K562 (cell line): ENCODE measurements at regions not wholly inside any gene's neighbourhood (a gene's known extent, or its start where the extent isn't known, plus 50 kb on each side); places are given as distances from the start of the nearest gene placed in this dataset.
A peak's percentile ranks its signal among the peaks of the same experiment; 100 is the strongest.

ENCODE experiments used
- ATAC-seq: fragments of 200-7000 bp; cut with Tn5 transposase; 3 replicates; pipeline ENCODE4 v1.9.1; 2020; ENCODE audit warnings: moderate library complexity
- BruUV-seq: library from RNA; stranded (reverse); fragments of 400-500 nt; replicated peaks from 2 replicates; lab custom pipeline; 2021; lab: Mats Ljungman, UMichigan
- CTCF ChIA-PET: fragments of 300-600 bp; formaldehyde crosslinking; extraction: SDS; loops from one replicate; lab custom pipeline; 2021; ENCODE audit warnings: low intra/inter-chr PET ratio; lab: Yijun Ruan, JAX
- POLR2A ChIA-PET: fragments of 300-600, 350-650 bp; sonication (Branson Sonifier 250); formaldehyde crosslinking; extraction: SDS; loops from one replicate; lab custom pipeline; 2021; ENCODE audit warnings: antibody characterized with exemption, inconsistent platforms; lab: Yijun Ruan, JAX
- DNase-seq, 4 experiments: peaks; one replicate each; pipeline versions ENCODE4 v3.0.0 to v3.0.0-alpha.2; 2011 to 2018; ENCODE audit warnings: low spot score in 3 of 4, mixed read lengths in 3 of 4; ENCODE audit errors: extremely low read depth in 1 of 4
- FAIRE-seq: peaks from 2 replicates; lab custom pipeline; 2011; peaks lifted over from hg19 to GRCh38; lab: Jason Lieb, UNC
- H2AFZ ChIP-seq: 2 replicates; pipeline ENCODE4 v1.6.0; 2011; ENCODE audit warnings: low read depth, low read length, control low read depth, inconsistent platforms
- H3K27ac ChIP-seq: fragments of 200-600 bp; 3 replicates; pipeline ENCODE4 v1.8.0; 2011; ENCODE audit warnings: low read depth, mild to moderate bottlenecking, control low read depth, inconsistent platforms, low read length, moderate library complexity, mixed read lengths; ENCODE audit errors: extremely low read depth
- H3K27me3 ChIP-seq, 2 experiments: fragments of 300-600 bp in 1 of 2; 2 replicates in 1 of 2; 3 replicates in 1 of 2; pipeline versions ENCODE4 v1.6.0 to v1.8.0; 2011; ENCODE audit warnings: inconsistent platforms in 2 of 2, low read length in 2 of 2, mild to moderate bottlenecking in 1 of 2, mixed read lengths in 1 of 2, moderate library complexity in 1 of 2; ENCODE audit not compliant: control insufficient read depth in 2 of 2, insufficient read depth in 2 of 2
- H3K36me3 ChIP-seq: fragments of 300-600 bp; 3 replicates; pipeline ENCODE4 v1.8.0; 2011; ENCODE audit warnings: mild to moderate bottlenecking, low read length, inconsistent platforms; ENCODE audit not compliant: control insufficient read depth, insufficient read depth
- H3K4me1 ChIP-seq, 2 experiments: fragments of 200-600 bp in 1 of 2; replicated peaks in 1 of 2; 2 replicates in 1 of 2; 3 replicates in 1 of 2; pipeline versions ENCODE4 v1.5.1 to v1.8.0; 2011; ENCODE audit warnings: inconsistent platforms in 2 of 2, low read length in 2 of 2, mild to moderate bottlenecking in 1 of 2, mixed read lengths in 1 of 2, moderate library complexity in 1 of 2; ENCODE audit not compliant: control insufficient read depth in 2 of 2, insufficient read depth in 2 of 2
- H3K4me2 ChIP-seq: 2 replicates; pipeline ENCODE4 v1.6.1; 2011; ENCODE audit warnings: low read length, control low read depth, inconsistent platforms, mixed read lengths; ENCODE audit not compliant: insufficient read depth
- H3K4me3 ChIP-seq: fragments of 200-600 bp; sonication (generic), shearing (Covaris generic); 2 replicates; pipeline ENCODE4 v1.5.1; 2016; ENCODE audit warnings: control low read depth, inconsistent platforms
- H3K79me2 ChIP-seq: fragments of 200-600 bp; 3 replicates; pipeline ENCODE4 v1.8.0; 2011; ENCODE audit warnings: low read length, inconsistent platforms; ENCODE audit not compliant: control insufficient read depth, insufficient read depth
- H3K9ac ChIP-seq, 2 experiments: 2 replicates each; pipeline versions ENCODE4 v1.6.0 to v1.6.1; 2011; ENCODE audit warnings: low read depth in 2 of 2, low read length in 2 of 2, control low read depth in 1 of 2, inconsistent platforms in 1 of 2, mild to moderate bottlenecking in 1 of 2, mixed read lengths in 1 of 2; ENCODE audit not compliant: insufficient read depth in 1 of 2
- H3K9me1 ChIP-seq: one replicate; pipeline ENCODE4 v1.6.0; 2011; ENCODE audit warnings: inconsistent platforms, mild to moderate bottlenecking, low read length, moderate library complexity; ENCODE audit not compliant: control insufficient read depth, insufficient read depth
- H3K9me3 ChIP-seq: replicated peaks from 2 replicates; pipeline ENCODE4 v1.5.1; 2011; ENCODE audit warnings: low read depth, low read length, inconsistent platforms; ENCODE audit not compliant: control insufficient read depth, insufficient read depth
- H4K20me1 ChIP-seq: replicated peaks from 2 replicates; pipeline ENCODE4 v1.6.1; 2011; ENCODE audit warnings: low read length, inconsistent platforms, mixed read lengths; ENCODE audit not compliant: control insufficient read depth, insufficient read depth
- ADNP ChIP-seq: fragments of 200-800 bp; sonication (Bioruptor generic); IDR thresholded peaks from 2 replicates; pipeline ENCODE4 v1.6.1; 2016; ENCODE audit warnings: missing genetic modification characterization, missing compliant biosample characterization
- BRF1 ChIP-seq: IDR thresholded peaks from 3 replicates; pipeline ENCODE4 v1.6.1; 2011; ENCODE audit warnings: borderline replicate concordance, mild to moderate bottlenecking; ENCODE audit not compliant: insufficient read length; ENCODE audit errors: extremely low read depth
- BRF2 ChIP-seq: IDR thresholded peaks from 3 replicates; pipeline ENCODE4 v1.6.1; 2011; ENCODE audit warnings: borderline replicate concordance, mild to moderate bottlenecking; ENCODE audit not compliant: insufficient read length, insufficient read depth
- C11orf30 ChIP-seq: fragments of 450-650 bp; IDR thresholded peaks from 2 replicates; pipeline ENCODE4 v1.6.1; 2016; ENCODE audit warnings: low read depth, mild to moderate bottlenecking
- CEBPB ChIP-seq: fragments of 450-650 bp; IDR thresholded peaks from 2 replicates; pipeline ENCODE4 v1.6.1; 2016; ENCODE audit warnings: missing genetic modification characterization, missing compliant biosample characterization
- CEBPG ChIP-seq, 3 experiments: fragments of 200-800 bp in 1 of 3; sonication (Bioruptor generic) in 1 of 3; sonication (generic) in 1 of 3; formaldehyde crosslinking in 1 of 3; IDR thresholded peaks in 2 of 3; conservative IDR thresholded peaks in 1 of 3; 2 replicates each; pipeline versions ENCODE4 v1.6.1 to v1.8.0; 2016 to 2022; ENCODE audit warnings: missing compliant biosample characterization in 2 of 3, missing genetic modification characterization in 2 of 3, mild to moderate bottlenecking in 1 of 3, missing genetic modification reagents in 1 of 3
- CGGBP1 ChIP-seq: fragments of 250-450 bp; sonication (Bioruptor Pico); IDR thresholded peaks from 2 replicates; pipeline ENCODE4 v1.9.0; 2021; ENCODE audit warnings: mild to moderate bottlenecking
- CHCHD3 ChIP-seq: fragments of 250-450 bp; sonication (Bioruptor Pico); IDR thresholded peaks from 2 replicates; pipeline ENCODE4 v2.1.2; 2022; ENCODE audit warnings: mild to moderate bottlenecking
- GTF2F1 ChIP-seq: IDR thresholded peaks from 2 replicates; pipeline ENCODE4 v1.6.1; 2011; ENCODE audit warnings: low read depth, low read length, improper control_type of control experiment
- HDGF ChIP-seq: fragments of 450-650 bp; IDR thresholded peaks from 2 replicates; pipeline ENCODE4 v1.6.1; 2016
- HES1 ChIP-seq: fragments of 450-650 bp; IDR thresholded peaks from 2 replicates; pipeline ENCODE4 v1.6.1; 2016; ENCODE audit warnings: low read depth, mild to moderate bottlenecking, moderate library complexity
- HNRNPK ChIP-seq: fragments of 200-400 bp; formaldehyde crosslinking; IDR thresholded peaks from one replicate; pipeline ENCODE4 v1.6.1; 2018; ENCODE audit warnings: mild to moderate bottlenecking, low read depth, low read length; ENCODE audit not compliant: poor library complexity, severe bottlenecking
- KAT8 ChIP-seq: fragments of 450-650 bp; IDR thresholded peaks from 2 replicates; pipeline ENCODE4 v1.6.1; 2016; ENCODE audit warnings: low read depth, mild to moderate bottlenecking
- MAFG ChIP-seq: fragments of 450-650 bp; conservative IDR thresholded peaks from 2 replicates; pipeline ENCODE4 v1.6.1; 2016; ENCODE audit warnings: missing genetic modification characterization, missing compliant biosample characterization
- PBX2 ChIP-seq, 2 experiments: IDR thresholded peaks in 1 of 2; conservative IDR thresholded peaks in 1 of 2; 2 replicates each; pipeline ENCODE4 v1.6.1; 2016; ENCODE audit warnings: low read depth in 2 of 2, mild to moderate bottlenecking in 1 of 2, missing compliant biosample characterization in 1 of 2, missing genetic modification characterization in 1 of 2, moderate library complexity in 1 of 2
- STAT5A ChIP-seq: IDR thresholded peaks from 2 replicates; pipeline ENCODE4 v1.6.1; 2012; ENCODE audit warnings: low read length, inconsistent platforms, borderline replicate concordance
- TCF7L2 ChIP-seq: fragments of 150-350 bp; IDR thresholded peaks from 2 replicates; pipeline ENCODE4 v1.6.1; 2016; ENCODE audit warnings: low read depth, mild to moderate bottlenecking, low read length, moderate library complexity
- ZNF23 ChIP-seq: fragments of 250-450 bp; sonication (Bioruptor Pico); IDR thresholded peaks from 2 replicates; pipeline ENCODE4 v1.4.0; 2020; ENCODE audit warnings: mild to moderate bottlenecking
- ZNF717 ChIP-seq: fragments of 250-450 bp; sonication (Bioruptor Pico); IDR thresholded peaks from 2 replicates; pipeline ENCODE4 v1.5.0; 2021
- in situ Hi-C: fragments of 300-500 bp; cut with MboI; formaldehyde crosslinking; loops from 4 replicates; pipeline ENCODE4 v1.15.0; 2018; ENCODE audit warnings: inconsistent platforms, mixed read lengths
- intact Hi-C: fragments of 100-400 bp; cut with micrococcal nuclease; formaldehyde crosslinking; loops from 2 replicates; pipeline ENCODE4 v1.14.2; 2022

- DNase-seq: no peak
- no peak for TF ChIP-seq ZNF717 (CRISPR knock-in tag)
- no peak for TF ChIP-seq TCF7L2
- TF ChIP-seq MAFG: 0 out of 2 replicates have a peak, but pooled peaks have one; percentile 21
- no peak for TF ChIP-seq BRF1
- TF ChIP-seq C11orf30: peak; percentile 29; the same call in 1 of the 2 replicates
- TF ChIP-seq PBX2 (CRISPR knock-in tag; IDR thresholded peaks at IDR 0.05; ENCODE audit: low read depth): no peak
- TF ChIP-seq PBX2 (tag; conservative IDR thresholded peaks at IDR 0.05; ENCODE audit: low read depth): 0 out of 2 replicates have a peak, but pooled peaks have one; percentile 35
- peak; percentile 27; the same call in 1 of the 2 replicates for TF ChIP-seq CEBPB (tag)
- no peak for TF ChIP-seq KAT8
- no peak for TF ChIP-seq HNRNPK
- TF ChIP-seq ADNP (tag): no peak
- TF ChIP-seq BRF2: no peak
- TF ChIP-seq CEBPG (CRISPR knock-in tag; IDR thresholded peaks at IDR 0.05): no peak
- TF ChIP-seq CEBPG (tag; conservative IDR thresholded peaks at IDR 0.05 in 1 of 2, IDR thresholded peaks at IDR 0.05 in 1 of 2): peak in 1 of 2 experiments; percentile 49; a peak in 1 of 4 replicates
- TF ChIP-seq HES1: no peak
- TF ChIP-seq STAT5A: no peak
- no peak for TF ChIP-seq ZNF23 (CRISPR knock-in tag)
- TF ChIP-seq CGGBP1: no peak
- TF ChIP-seq HDGF: no peak
- no peak for TF ChIP-seq GTF2F1
- no peak for TF ChIP-seq CHCHD3 (CRISPR knock-in tag)
Measured at GRCh38 chr11:27592098-27592780, 85.7 kb upstream of the LIN7C start.

More at GRCh38 chr11:27592098-27592780, 85.7 kb upstream of the LIN7C start:
- POLR2A ChIA-PET: no interaction called here
- CTCF ChIA-PET: no interaction called here
- no peak for FAIRE-seq
- no TSS peak for BruUV-seq
- Histone ChIP-seq H3K79me2 (no peaks in the 10 kb centered on the region), H3K27ac (no peak overlapping the region), H3K4me3 (no peak overlapping the region), H3K9ac (no peak overlapping the region), H3K9me1 (no peaks in the 10 kb centered on the region), H3K36me3 (no peaks in the 10 kb centered on the region), H3K4me2 (no peak overlapping the region), H2AFZ (no peak overlapping the region), H3K27me3 (no peaks in the 10 kb centered on the region), H3K4me1 (no peaks in the 10 kb centered on the region), H4K20me1 (no peaks in the 10 kb centered on the region), H3K9me3 (no peaks in the 10 kb centered on the region)
- intact Hi-C loops (no loop called here), in situ Hi-C loops (no loop called here)
- no peak for ATAC-seq
